Thoracic aorta (tissue), 2 donors: ENCODE measurements at regions not wholly inside any gene's neighbourhood (a gene's known extent, or its start where the extent isn't known, plus 50 kb on each side); places are given as distances from the start of the nearest gene placed in this dataset.
"Not testable (repeated sequence)": the region's sequence is repeated elsewhere in the genome, so short reads cannot be mapped to it uniquely, and the experiment has no call there.

Source experiments
- ATAC-seq: fragments of 150-250 bp; one replicate; pipeline ENCODE4 v1.8.0; 2017; ENCODE audit warnings: low read depth; ENCODE audit not compliant: insufficient number of reproducible peaks, low FRiP score
- DNase-seq: peaks from one replicate; pipeline ENCODE4 v3.0.0-alpha.2; 2020; ENCODE audit warnings: low spot score
- H3K27ac ChIP-seq, 2 donors: fragments of 200-600 bp; sonication (generic); 1 replicate in 1 of 2; 2 replicates in 1 of 2; pipeline ENCODE4 v1.5.1; 2016; ENCODE audit warnings: mild to moderate bottlenecking in 2 of 2, moderate library complexity in 2 of 2
- H3K27me3 ChIP-seq: fragments of 200-600 bp; sonication (generic); replicated peaks from 2 replicates; pipeline ENCODE4 v1.6.0; 2016; ENCODE audit warnings: mild to moderate bottlenecking; ENCODE audit not compliant: insufficient read depth
- H3K36me3 ChIP-seq: fragments of 200-600 bp; sonication (generic); one replicate; pipeline ENCODE4 v1.5.1; 2016
- H3K4me1 ChIP-seq, 2 donors: fragments of 200-600 bp; sonication (generic); 1 replicate in 1 of 2; 2 replicates in 1 of 2; pipeline versions ENCODE4 v1.5.1 to v1.6.0; 2016; ENCODE audit warnings: low read depth in 2 of 2, mild to moderate bottlenecking in 1 of 2; ENCODE audit not compliant: control insufficient read depth in 1 of 2
- H3K4me3 ChIP-seq: fragments of 200-600 bp; sonication (generic); 2 replicates; pipeline ENCODE4 v1.5.1; 2016; ENCODE audit warnings: mild to moderate bottlenecking
- H3K9me3 ChIP-seq: fragments of 200-600 bp; sonication (generic); 2 replicates; pipeline ENCODE4 v1.5.1; 2016

- not testable (repeated sequence) for H3K4me3 ChIP-seq, H3K36me3 ChIP-seq, H3K27ac ChIP-seq, ATAC-seq, H3K9me3 ChIP-seq, H3K4me1 ChIP-seq, H3K27me3 ChIP-seq, DNase-seq
Observed at GRCh38 chr2:90289291-90289980, 1598.0 kb downstream of the RPIA start.

- not testable (repeated sequence) for DNase-seq, H3K4me1 ChIP-seq, ATAC-seq
Observed at GRCh38 chr2:90290701-90291100, 1599.2 kb downstream of the RPIA start.

GRCh38 chr2:90291168-90291883, 1599.9 kb downstream of the RPIA start:
- not testable (repeated sequence) for ATAC-seq, H3K4me3 ChIP-seq, H3K27me3 ChIP-seq, DNase-seq, H3K36me3 ChIP-seq, H3K27ac ChIP-seq, H3K4me1 ChIP-seq, H3K9me3 ChIP-seq

More at GRCh38 chr2:90290701-90291100, 1599.2 kb downstream of the RPIA start:
- H3K27ac ChIP-seq, H3K4me3 ChIP-seq, H3K36me3 ChIP-seq, H3K9me3 ChIP-seq, H3K27me3 ChIP-seq: not testable (repeated sequence)

GRCh38 chr2:90291934-90292333, 1600.5 kb downstream of the RPIA start:
- not testable (repeated sequence) for DNase-seq, H3K27me3 ChIP-seq, ATAC-seq, H3K9me3 ChIP-seq, H3K4me1 ChIP-seq, H3K27ac ChIP-seq, H3K4me3 ChIP-seq, H3K36me3 ChIP-seq

GRCh38 chr2:90292451-90292850, 1601.0 kb downstream of the RPIA start:
- DNase-seq, H3K9me3 ChIP-seq, H3K4me1 ChIP-seq, H3K27me3 ChIP-seq, H3K36me3 ChIP-seq, ATAC-seq, H3K4me3 ChIP-seq, H3K27ac ChIP-seq: not testable (repeated sequence)

GRCh38 chr2:90293224-90293623, 1601.8 kb downstream of the RPIA start:
- not testable (repeated sequence) for H3K27ac ChIP-seq, H3K27me3 ChIP-seq, H3K4me1 ChIP-seq, H3K9me3 ChIP-seq, H3K36me3 ChIP-seq, DNase-seq, H3K4me3 ChIP-seq, ATAC-seq

GRCh38 chr2:90293806-90294205, 1602.3 kb downstream of the RPIA start:
- H3K9me3 ChIP-seq, H3K27me3 ChIP-seq, H3K4me1 ChIP-seq, DNase-seq, H3K4me3 ChIP-seq, H3K27ac ChIP-seq, H3K36me3 ChIP-seq, ATAC-seq: not testable (repeated sequence)

GRCh38 chr2:90295036-90295750, 1603.7 kb downstream of the RPIA start:
- H3K36me3 ChIP-seq, H3K4me1 ChIP-seq, H3K27me3 ChIP-seq, H3K4me3 ChIP-seq, H3K27ac ChIP-seq, DNase-seq, ATAC-seq, H3K9me3 ChIP-seq: not testable (repeated sequence)

- ATAC-seq, DNase-seq, H3K27me3 ChIP-seq, H3K27ac ChIP-seq, H3K4me3 ChIP-seq, H3K9me3 ChIP-seq, H3K36me3 ChIP-seq, H3K4me1 ChIP-seq: not testable (repeated sequence)
Observed at GRCh38 chr2:90296484-90296777, 1605.0 kb downstream of the RPIA start.

GRCh38 chr2:90297701-90298100, 1606.2 kb downstream of the RPIA start:
- not testable (repeated sequence) for H3K27ac ChIP-seq, H3K27me3 ChIP-seq, H3K9me3 ChIP-seq, ATAC-seq, H3K4me3 ChIP-seq, H3K36me3 ChIP-seq, H3K4me1 ChIP-seq, DNase-seq

- not testable (repeated sequence) for H3K4me1 ChIP-seq, H3K27me3 ChIP-seq, DNase-seq, H3K27ac ChIP-seq, H3K4me3 ChIP-seq, ATAC-seq, H3K9me3 ChIP-seq, H3K36me3 ChIP-seq
Observed at GRCh38 chr2:90298126-90298755, 1606.8 kb downstream of the RPIA start.

GRCh38 chr2:90298983-90299382, 1607.5 kb downstream of the RPIA start:
- H3K9me3 ChIP-seq, H3K4me3 ChIP-seq, H3K36me3 ChIP-seq, H3K4me1 ChIP-seq, H3K27me3 ChIP-seq, ATAC-seq, H3K27ac ChIP-seq, DNase-seq: not testable (repeated sequence)
